Parathyroid adenoma (tissue), 2 donors: ENCODE measurements at regions not wholly inside any gene's neighbourhood (a gene's known extent, or its start where the extent isn't known, plus 50 kb on each side); places are given as distances from the start of the nearest gene placed in this dataset.

Experiments used
- H2AFZ ChIP-seq: fragments of 300-600 bp; sonication (generic); one replicate; pipeline ENCODE4 v1.7.0; 2017; ENCODE audit warnings: antibody characterized with exemption, mild to moderate bottlenecking
- H3K27ac ChIP-seq: fragments of 300-600 bp; sonication (generic); one replicate; pipeline ENCODE4 v1.7.0; 2017
- H3K27me3 ChIP-seq: fragments of 300-600 bp; sonication (generic); one replicate; pipeline ENCODE4 v1.7.0; 2017; ENCODE audit warnings: low read length; ENCODE audit not compliant: control insufficient read depth, insufficient read depth
- H3K36me3 ChIP-seq: fragments of 300-600 bp; sonication (generic); one replicate; pipeline ENCODE4 v1.7.0; 2017; ENCODE audit warnings: low read length; ENCODE audit not compliant: control insufficient read depth, insufficient read depth
- H3K4me1 ChIP-seq: fragments of 300-600 bp; sonication (generic); one replicate; pipeline ENCODE4 v1.7.0; 2017; ENCODE audit warnings: control low read depth
- H3K4me2 ChIP-seq: fragments of 300-600 bp; sonication (generic); one replicate; pipeline ENCODE4 v1.7.0; 2017; ENCODE audit warnings: low read length
- H3K4me3 ChIP-seq: fragments of 300-600 bp; sonication (generic); one replicate; pipeline ENCODE4 v1.7.0; 2017; ENCODE audit warnings: low read depth, low read length
- H3K79me2 ChIP-seq: fragments of 300-600 bp; sonication (generic); one replicate; pipeline ENCODE4 v1.7.0; 2017; ENCODE audit warnings: control low read depth
- H3K9ac ChIP-seq: fragments of 300-600 bp; sonication (generic); one replicate; pipeline ENCODE4 v1.7.0; 2017; ENCODE audit warnings: mild to moderate bottlenecking
- H3K9me3 ChIP-seq: fragments of 300-600 bp; sonication (generic); one replicate; pipeline ENCODE4 v1.7.0; 2017; ENCODE audit warnings: low read length; ENCODE audit not compliant: control insufficient read depth
- CTCF ChIP-seq: fragments of 300-600 bp; sonication (generic); IDR thresholded peaks from one replicate; pipeline ENCODE4 v1.7.0; 2017; ENCODE audit warnings: antibody characterized with exemption, mild to moderate bottlenecking
- donor health status: primary hyperparathyroidism.

- Histone ChIP-seq H3K9ac (no peak overlapping the region), H3K9me3 (no peaks in the 10 kb centered on the region), H3K79me2 (no peaks in the 10 kb centered on the region), H3K27ac (no peak overlapping the region), H2AFZ (no peak overlapping the region), H3K36me3 (no peaks in the 10 kb centered on the region), H3K4me2 (no peak overlapping the region), H3K27me3 (no peaks in the 10 kb centered on the region), H3K4me3 (no peak overlapping the region), H3K4me1 (no peaks in the 10 kb centered on the region)
- TF ChIP-seq CTCF: no peak
These were observed 92.9 kb downstream of the TFAP2C start for GRCh38 chr20:56722042-56722441.

GRCh38 chr20:56723331-56723730 lies 94.2 kb downstream of the TFAP2C start:
- Histone ChIP-seq H3K27ac (no peak overlapping the region), H3K4me2 (no peak overlapping the region), H3K4me3 (no peak overlapping the region), H3K79me2 (no peaks in the 10 kb centered on the region), H3K9me3 (no peaks in the 10 kb centered on the region), H2AFZ (no peak overlapping the region), H3K27me3 (no peaks in the 10 kb centered on the region), H3K36me3 (no peaks in the 10 kb centered on the region), H3K9ac (no peak overlapping the region), H3K4me1 (no peaks in the 10 kb centered on the region)
- no peak for TF ChIP-seq CTCF

- Histone ChIP-seq H3K4me3 (no peak overlapping the region), H3K79me2 (no peaks in the 10 kb centered on the region), H3K9ac (no peak overlapping the region), H2AFZ (no peak overlapping the region), H3K27ac (no peak overlapping the region), H3K4me2 (no peak overlapping the region), H3K36me3 (no peaks in the 10 kb centered on the region), H3K27me3 (no peaks in the 10 kb centered on the region), H3K4me1 (no peaks in the 10 kb centered on the region), H3K9me3 (no peaks in the 10 kb centered on the region)
- TF ChIP-seq CTCF: no peak
These were observed 95.2 kb downstream of the TFAP2C start for GRCh38 chr20:56724241-56724757.

- TF ChIP-seq CTCF: no peak
- Histone ChIP-seq H3K9ac (no peak overlapping the region), H3K4me2 (no peak overlapping the region), H3K79me2 (no peaks in the 10 kb centered on the region), H2AFZ (no peak overlapping the region), H3K4me1 (no peaks in the 10 kb centered on the region), H3K27ac (no peak overlapping the region), H3K36me3 (no peaks in the 10 kb centered on the region), H3K9me3 (no peaks in the 10 kb centered on the region), H3K27me3 (no peaks in the 10 kb centered on the region), H3K4me3 (no peak overlapping the region)
These were observed 100.9 kb downstream of the TFAP2C start for GRCh38 chr20:56730003-56730402.

- H3K27me3 ChIP-seq: no peaks in the 10 kb centered on the region
- H3K36me3 ChIP-seq: no peaks in the 10 kb centered on the region
- no peak overlapping the region for H3K27ac ChIP-seq
- H3K79me2 ChIP-seq: no peaks in the 10 kb centered on the region
- no peaks in the 10 kb centered on the region for H3K9me3 ChIP-seq
- no peak overlapping the region for H3K4me2 ChIP-seq
- H3K4me1 ChIP-seq: no peaks in the 10 kb centered on the region
- H3K9ac ChIP-seq: no peak overlapping the region
- TF ChIP-seq CTCF: no peak
- no peak overlapping the region for H2AFZ ChIP-seq
- no peak overlapping the region for H3K4me3 ChIP-seq
These were observed 101.9 kb downstream of the TFAP2C start for GRCh38 chr20:56730996-56731395.
